Liver (tissue), 8 donors: ENCODE measurements at regions not wholly inside any gene's neighbourhood (a gene's known extent, or its start where the extent isn't known, plus 50 kb on each side); places are given as distances from the start of the nearest gene placed in this dataset.

Experiments used
- DNase-seq: peaks from one replicate; pipeline ENCODE4 v3.0.0-alpha.2; 2017; ENCODE audit warnings: low spot score
- H3K27ac ChIP-seq, 2 donors: one replicate each; pipeline ENCODE4 v1.7.0; 2013; ENCODE audit warnings: inconsistent platforms in 2 of 2, low read length in 2 of 2, control low read depth in 1 of 2, low read depth in 1 of 2, mild to moderate bottlenecking in 1 of 2
- H3K27me3 ChIP-seq, 4 donors: one replicate each; pipeline versions ENCODE4 v1.6.1 to v1.7.0; 2013; ENCODE audit warnings: low read length in 3 of 4, inconsistent platforms in 1 of 4, mild to moderate bottlenecking in 1 of 4, moderate library complexity in 1 of 4; ENCODE audit not compliant: control insufficient read depth in 4 of 4, insufficient read depth in 4 of 4
- H3K36me3 ChIP-seq, 4 donors: one replicate each; pipeline versions ENCODE4 v1.6.1 to v1.7.0; 2013; ENCODE audit warnings: low read length in 3 of 4, mild to moderate bottlenecking in 3 of 4, low read depth in 1 of 4, moderate library complexity in 1 of 4; ENCODE audit not compliant: control insufficient read depth in 4 of 4, insufficient read depth in 3 of 4
- H3K4me1 ChIP-seq, 4 donors: one replicate each; pipeline versions ENCODE4 v1.6.1 to v1.7.0; 2013; ENCODE audit warnings: low read length in 3 of 4, mild to moderate bottlenecking in 3 of 4, moderate library complexity in 1 of 4; ENCODE audit not compliant: control insufficient read depth in 4 of 4, insufficient read depth in 4 of 4
- H3K4me3 ChIP-seq, 3 donors: one replicate each; pipeline versions ENCODE4 v1.6.1 to v1.7.0; 2013; ENCODE audit warnings: low read length in 3 of 3, control low read depth in 1 of 3, low read depth in 1 of 3, mild to moderate bottlenecking in 1 of 3
- H3K9ac ChIP-seq, 2 donors: one replicate each; pipeline ENCODE4 v1.7.0; 2013; ENCODE audit warnings: low read length in 2 of 2, mild to moderate bottlenecking in 2 of 2, moderate library complexity in 2 of 2, control low read depth in 1 of 2, low read depth in 1 of 2
- H3K9me3 ChIP-seq, 4 donors: one replicate each; pipeline versions ENCODE4 v1.6.1 to v1.7.0; 2013; ENCODE audit warnings: low read length in 3 of 4; ENCODE audit not compliant: control insufficient read depth in 4 of 4
- ATF3 ChIP-seq: IDR thresholded peaks from 2 replicates; pipeline ENCODE4 v1.6.1; 2016; ENCODE audit warnings: antibody characterized with exemption
- CTCF ChIP-seq: fragments of 150-350 bp; IDR thresholded peaks from 2 replicates; pipeline ENCODE4 v1.5.1; 2017; ENCODE audit warnings: improper control_type of control experiment, low read depth, low read length; ENCODE audit not compliant: missing input control
- EGR1 ChIP-seq, 2 donors: IDR thresholded peaks; 2 replicates each; pipeline ENCODE4 v1.6.1; 2016 to 2018; ENCODE audit warnings: antibody characterized with exemption in 2 of 2, low read depth in 2 of 2
- HNF4G ChIP-seq: IDR thresholded peaks from 2 replicates; pipeline ENCODE4 v1.6.1; 2016; ENCODE audit warnings: antibody characterized with exemption
- MAX ChIP-seq: IDR thresholded peaks from 2 replicates; pipeline ENCODE4 v1.6.1; 2016; ENCODE audit warnings: antibody characterized with exemption
- RAD21 ChIP-seq, 2 donors: IDR thresholded peaks; 2 replicates each; pipeline ENCODE4 v1.6.1; 2016; ENCODE audit warnings: antibody characterized with exemption in 2 of 2, mild to moderate bottlenecking in 2 of 2
- RXRA ChIP-seq, 2 donors: IDR thresholded peaks; 2 replicates each; pipeline ENCODE4 v1.6.1; 2017 to 2018; ENCODE audit warnings: antibody characterized with exemption in 2 of 2, mild to moderate bottlenecking in 1 of 2
- YY1 ChIP-seq: IDR thresholded peaks from 2 replicates; pipeline ENCODE4 v1.6.1; 2016; ENCODE audit warnings: antibody characterized with exemption, mild to moderate bottlenecking
- WGBS: extraction: QIAGEN DNeasy Blood & Tissue Kit; methylation state at CpG from one replicate; pipeline ENCODE4 v1.1.7; 2013; 5-methylcytosine and 5-hydroxymethylcytosine counted together
- TF ChIP-seq, protein P1 (sequence below): IDR thresholded peaks from 2 replicates; pipeline ENCODE4 v1.6.1; 2016; ENCODE audit warnings: antibody characterized with exemption, mild to moderate bottlenecking
- donor health status: healthy.
- donor health status: healthy.
- donor health status: healthy.
- donor health status: healthy.
- donor health status: healthy.

- no peak for TF ChIP-seq CTCF
- TF ChIP-seq YY1: no peak
- TF ChIP-seq RXRA (IDR thresholded peaks at IDR 0.05): no peak
- TF ChIP-seq EGR1 (IDR thresholded peaks at IDR 0.05; ENCODE audit: low read depth in 2 of 2): no peak
These were observed 356.1 kb upstream of the SLITRK1 start (continued) for GRCh38 chr13:84238381-84238780.

- 9% methylated on average over 3 of the region's 3 CpGs for WGBS
- Histone ChIP-seq H3K4me1 (no peaks in the 10 kb centered on the region), H3K9me3 (peaks cover 0 to 4% (median 0%) of the 10 kb centered on the region in 4 donors), H3K9ac (no peak overlapping the region), H3K27me3 (no peaks in the 10 kb centered on the region), H3K36me3 (no peaks in the 10 kb centered on the region), H3K4me3 (no peak overlapping the region), H3K27ac (no peak overlapping the region)
- TF ChIP-seq, protein P1, sequence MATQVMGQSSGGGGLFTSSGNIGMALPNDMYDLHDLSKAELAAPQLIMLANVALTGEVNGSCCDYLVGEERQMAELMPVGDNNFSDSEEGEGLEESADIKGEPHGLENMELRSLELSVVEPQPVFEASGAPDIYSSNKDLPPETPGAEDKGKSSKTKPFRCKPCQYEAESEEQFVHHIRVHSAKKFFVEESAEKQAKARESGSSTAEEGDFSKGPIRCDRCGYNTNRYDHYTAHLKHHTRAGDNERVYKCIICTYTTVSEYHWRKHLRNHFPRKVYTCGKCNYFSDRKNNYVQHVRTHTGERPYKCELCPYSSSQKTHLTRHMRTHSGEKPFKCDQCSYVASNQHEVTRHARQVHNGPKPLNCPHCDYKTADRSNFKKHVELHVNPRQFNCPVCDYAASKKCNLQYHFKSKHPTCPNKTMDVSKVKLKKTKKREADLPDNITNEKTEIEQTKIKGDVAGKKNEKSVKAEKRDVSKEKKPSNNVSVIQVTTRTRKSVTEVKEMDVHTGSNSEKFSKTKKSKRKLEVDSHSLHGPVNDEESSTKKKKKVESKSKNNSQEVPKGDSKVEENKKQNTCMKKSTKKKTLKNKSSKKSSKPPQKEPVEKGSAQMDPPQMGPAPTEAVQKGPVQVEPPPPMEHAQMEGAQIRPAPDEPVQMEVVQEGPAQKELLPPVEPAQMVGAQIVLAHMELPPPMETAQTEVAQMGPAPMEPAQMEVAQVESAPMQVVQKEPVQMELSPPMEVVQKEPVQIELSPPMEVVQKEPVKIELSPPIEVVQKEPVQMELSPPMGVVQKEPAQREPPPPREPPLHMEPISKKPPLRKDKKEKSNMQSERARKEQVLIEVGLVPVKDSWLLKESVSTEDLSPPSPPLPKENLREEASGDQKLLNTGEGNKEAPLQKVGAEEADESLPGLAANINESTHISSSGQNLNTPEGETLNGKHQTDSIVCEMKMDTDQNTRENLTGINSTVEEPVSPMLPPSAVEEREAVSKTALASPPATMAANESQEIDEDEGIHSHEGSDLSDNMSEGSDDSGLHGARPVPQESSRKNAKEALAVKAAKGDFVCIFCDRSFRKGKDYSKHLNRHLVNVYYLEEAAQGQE: no peak
- TF ChIP-seq MAX (no peak), RAD21 (IDR thresholded peaks at IDR 0.05) (no peak), CTCF (no peak)
- DNase-seq: no peak
These were observed 354.9 kb upstream of the SLITRK1 start for GRCh38 chr13:84237143-84237542.

GRCh38 chr13:84234416-84234815 is 352.1 kb upstream of the SLITRK1 start:
- no peak for DNase-seq
- no peaks in the 10 kb centered on the region for H3K36me3 ChIP-seq
- H3K4me3 ChIP-seq: no peak overlapping the region
- no peak overlapping the region for H3K9ac ChIP-seq
- no peaks in the 10 kb centered on the region for H3K9me3 ChIP-seq
- TF ChIP-seq ATF3 (no peak), HNF4G (no peak)
- no peaks in the 10 kb centered on the region for H3K4me1 ChIP-seq
- no peaks in the 10 kb centered on the region for H3K27me3 ChIP-seq
- H3K27ac ChIP-seq: no peak overlapping the region
